ENCODE measurements at regions not wholly inside any gene's neighbourhood (a gene's known extent, or its start where the extent isn't known, plus 50 kb on each side); places are given as distances from the start of the nearest gene placed in this dataset.

DNA sequence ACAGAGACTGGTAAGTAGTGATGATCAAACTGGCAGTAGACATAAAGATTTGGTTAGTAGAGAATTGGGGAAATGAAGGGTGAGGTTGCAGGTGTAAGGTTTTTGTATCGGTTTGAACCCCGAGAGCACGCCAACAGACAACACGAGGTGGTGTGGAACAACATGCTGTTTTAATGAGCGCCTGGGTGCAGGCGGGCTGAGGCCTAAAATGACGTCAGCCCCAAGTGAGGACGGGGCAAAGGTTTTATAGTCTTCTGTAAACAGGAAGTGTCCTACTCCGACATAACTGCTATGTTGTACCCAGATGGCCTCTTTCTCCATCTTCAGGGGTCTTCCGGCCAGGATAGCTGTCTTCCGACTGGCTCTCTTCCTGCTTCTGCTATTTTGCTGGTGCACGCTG lies 178.8 kb downstream of the HHIPL2 start:
- no peak for DNase-seq (ENCODE audit: low spot score in 2 of 2)
- WGBS, 2 donors = 88 to 90% methylated on average over 12 of the region's 12 CpGs
- intact Hi-C loops (cut with DNase I; ENCODE audit: low total_unique reads) = no loop called here

GRCh38 chr1:222358100-222358499 lies 189.8 kb downstream of the HHIPL2 start:
- DNase-seq (ENCODE audit: low spot score in 2 of 2) = no peak
- 0% methylated on average over 1 of the region's 1 CpG for WGBS, 2 donors
- intact Hi-C loops (cut with DNase I; ENCODE audit: low total_unique reads) = no loop called here
- TF ChIP-seq POLR2A (IDR thresholded peaks at IDR 0.05) = no peak
- TF ChIP-seq, protein P1, sequence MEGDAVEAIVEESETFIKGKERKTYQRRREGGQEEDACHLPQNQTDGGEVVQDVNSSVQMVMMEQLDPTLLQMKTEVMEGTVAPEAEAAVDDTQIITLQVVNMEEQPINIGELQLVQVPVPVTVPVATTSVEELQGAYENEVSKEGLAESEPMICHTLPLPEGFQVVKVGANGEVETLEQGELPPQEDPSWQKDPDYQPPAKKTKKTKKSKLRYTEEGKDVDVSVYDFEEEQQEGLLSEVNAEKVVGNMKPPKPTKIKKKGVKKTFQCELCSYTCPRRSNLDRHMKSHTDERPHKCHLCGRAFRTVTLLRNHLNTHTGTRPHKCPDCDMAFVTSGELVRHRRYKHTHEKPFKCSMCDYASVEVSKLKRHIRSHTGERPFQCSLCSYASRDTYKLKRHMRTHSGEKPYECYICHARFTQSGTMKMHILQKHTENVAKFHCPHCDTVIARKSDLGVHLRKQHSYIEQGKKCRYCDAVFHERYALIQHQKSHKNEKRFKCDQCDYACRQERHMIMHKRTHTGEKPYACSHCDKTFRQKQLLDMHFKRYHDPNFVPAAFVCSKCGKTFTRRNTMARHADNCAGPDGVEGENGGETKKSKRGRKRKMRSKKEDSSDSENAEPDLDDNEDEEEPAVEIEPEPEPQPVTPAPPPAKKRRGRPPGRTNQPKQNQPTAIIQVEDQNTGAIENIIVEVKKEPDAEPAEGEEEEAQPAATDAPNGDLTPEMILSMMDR (IDR thresholded peaks at IDR 0.05) = no peak
- no peak overlapping the region for H3K4me3 ChIP-seq (ENCODE audit: low read depth, poor library complexity, severe bottlenecking)

More for the DNA sequence above, 178.8 kb downstream of the HHIPL2 start:
- H3K4me3 ChIP-seq (ENCODE audit: low read depth, poor library complexity, severe bottlenecking) = no peak overlapping the region
- no peak for TF ChIP-seq POLR2A (IDR thresholded peaks at IDR 0.05)
- TF ChIP-seq, protein P1 (IDR thresholded peaks at IDR 0.05) = no peak

- intact Hi-C loops (cut with DNase I; ENCODE audit: low total_unique reads) = no loop called here
- DNase-seq (ENCODE audit: low spot score in 2 of 2) = no peak
- no peak for TF ChIP-seq POLR2A (IDR thresholded peaks at IDR 0.05)
- TF ChIP-seq, protein P1 (IDR thresholded peaks at IDR 0.05) = no peak
- no peak overlapping the region for H3K4me3 ChIP-seq (ENCODE audit: low read depth, poor library complexity, severe bottlenecking)
- 78 to 81% methylated on average over 4 of the region's 4 CpGs for WGBS, 2 donors
These were observed 190.7 kb downstream of the HHIPL2 start for GRCh38 chr1:222357252-222357651.

DNA sequence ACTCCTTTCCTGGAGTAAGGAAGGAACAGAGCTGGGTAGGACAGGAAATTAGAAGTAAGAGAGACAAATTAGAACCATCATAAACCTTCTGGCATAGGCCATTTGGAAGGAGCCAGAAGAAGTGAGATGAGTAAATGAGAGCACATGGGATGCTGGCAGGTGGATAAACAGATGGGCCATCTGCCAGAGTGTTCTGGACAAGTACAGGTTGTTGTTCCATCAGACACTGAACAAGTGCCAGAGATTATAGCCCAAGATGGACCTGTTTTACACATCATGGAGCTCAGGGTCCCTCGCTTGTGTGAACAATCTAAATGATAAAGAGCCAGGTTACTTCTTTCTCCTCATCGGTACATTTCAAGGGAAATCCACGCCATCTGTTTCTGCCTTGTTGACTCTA lies 200.3 kb downstream of the HHIPL2 start:
- no peak for DNase-seq (ENCODE audit: low spot score in 2 of 2)
- H3K4me3 ChIP-seq (ENCODE audit: low read depth, poor library complexity, severe bottlenecking) = no peak overlapping the region
- intact Hi-C loops (cut with DNase I; ENCODE audit: low total_unique reads) = no loop called here
- TF ChIP-seq POLR2A (IDR thresholded peaks at IDR 0.05) = no peak
- TF ChIP-seq, protein P1 (IDR thresholded peaks at IDR 0.05) = no peak
- WGBS, 2 donors = 85 to 95% methylated on average over 3 of the region's 3 CpGs

DNA sequence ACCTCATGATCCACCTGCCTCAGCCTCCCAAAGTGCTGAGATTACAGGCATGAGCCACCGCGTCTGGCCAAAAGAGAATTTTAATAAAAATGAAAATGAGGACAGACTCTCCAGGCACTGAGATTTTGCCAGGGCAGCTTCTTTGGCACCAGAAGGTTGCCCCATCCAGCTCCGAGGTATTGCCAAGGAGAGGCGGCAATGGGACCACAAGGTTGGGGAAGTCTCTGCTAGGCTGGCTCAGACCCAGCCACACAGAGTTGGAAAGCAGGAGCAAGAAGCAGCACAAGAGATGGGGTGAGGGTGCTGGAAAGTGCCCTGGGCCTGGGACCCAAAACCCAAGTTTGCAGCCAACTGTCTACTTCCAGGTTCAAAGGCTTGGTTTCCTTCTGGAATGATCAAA lies 200.9 kb downstream of the HHIPL2 start:
- intact Hi-C loops (cut with DNase I; ENCODE audit: low total_unique reads) = no loop called here
- H3K4me3 ChIP-seq (ENCODE audit: low read depth, poor library complexity, severe bottlenecking) = no peak overlapping the region
- TF ChIP-seq POLR2A (IDR thresholded peaks at IDR 0.05) = no peak
- TF ChIP-seq, protein P1 (IDR thresholded peaks at IDR 0.05) = no peak
- no peak for DNase-seq (ENCODE audit: low spot score in 2 of 2)
- 89 to 95% methylated on average over 4 of the region's 4 CpGs for WGBS, 2 donors

DNA sequence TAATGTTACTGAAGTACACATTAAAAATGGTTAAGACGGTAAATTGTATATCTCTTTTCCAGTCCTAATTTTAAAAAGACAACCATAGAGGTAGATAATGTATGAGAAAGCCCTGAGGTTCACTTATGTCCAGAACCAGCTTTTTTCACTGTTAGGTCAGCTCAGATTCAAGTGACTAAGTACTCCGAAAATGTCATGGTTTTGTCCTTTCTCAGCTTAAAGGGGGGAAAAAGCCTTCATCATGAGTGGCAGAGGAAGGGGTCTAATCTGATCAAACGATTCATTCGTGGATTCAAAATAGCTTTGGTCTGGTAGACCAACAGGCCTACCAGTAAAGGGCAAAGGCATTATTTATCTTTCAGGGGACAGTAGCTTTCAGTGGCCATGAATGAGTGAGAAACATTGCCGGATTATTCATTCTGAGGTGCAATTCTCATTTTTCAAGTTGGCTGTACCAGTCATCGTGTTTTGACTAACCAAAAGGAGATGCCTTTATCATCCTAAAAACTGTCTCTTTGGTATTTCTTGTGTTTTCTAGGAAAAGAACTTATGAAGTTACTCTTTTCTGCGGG lies 208.4 kb downstream of the HHIPL2 start:
- WGBS, 2 donors = 93 to 95% methylated on average over 7 of the region's 7 CpGs
- H3K4me3 ChIP-seq (ENCODE audit: low read depth, poor library complexity, severe bottlenecking) = no peak overlapping the region
- TF ChIP-seq, protein P1 (IDR thresholded peaks at IDR 0.05) = no peak
- no peak for TF ChIP-seq POLR2A (IDR thresholded peaks at IDR 0.05)
- DNase-seq (ENCODE audit: low spot score in 2 of 2) = no peak
- intact Hi-C loops (cut with DNase I; ENCODE audit: low total_unique reads) = no loop called here
